ENCODE measurements at regions not wholly inside any gene's neighbourhood (a gene's known extent, or its start where the extent isn't known, plus 50 kb on each side); places are given as distances from the start of the nearest gene placed in this dataset.
A peak's percentile ranks its signal among the peaks of the same experiment; 100 is the strongest.

DNA sequence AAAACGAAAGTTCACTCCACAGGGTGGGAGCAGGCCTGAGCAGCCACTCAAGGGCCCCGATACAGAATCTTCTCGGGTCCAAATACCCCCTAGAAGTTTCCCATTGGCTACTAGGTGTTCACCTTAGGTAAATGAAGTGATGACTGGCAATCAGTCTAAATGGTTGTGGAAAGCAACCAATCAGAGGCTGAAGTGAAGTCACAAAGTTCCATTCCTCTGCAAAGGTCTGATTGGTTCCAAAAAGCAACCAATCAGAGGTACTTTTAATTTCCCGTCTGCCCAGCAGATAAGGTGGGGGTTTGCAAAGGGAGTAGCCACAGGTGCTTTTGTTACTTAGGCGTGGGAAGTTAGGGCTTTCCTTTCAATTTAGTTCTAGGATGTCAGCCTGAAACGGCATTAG is 58.2 kb upstream of the NKAP start:
- no peak overlapping the region for H3K4me3 ChIP-seq (ENCODE audit: low read length)
- peaks cover 50% of the 10 kb centered on the region for H3K9me3 Mint-ChIP-seq
- peaks cover 77% of the 10 kb centered on the region for H3K27me3 Mint-ChIP-seq (ENCODE audit: insufficient read depth)
- no peaks in the 10 kb centered on the region for H3K9me3 ChIP-seq (ENCODE audit: control insufficient read depth, low read length)
- H3K27ac Mint-ChIP-seq, result no peak overlapping the region
- TF ChIP-seq, protein P1, sequence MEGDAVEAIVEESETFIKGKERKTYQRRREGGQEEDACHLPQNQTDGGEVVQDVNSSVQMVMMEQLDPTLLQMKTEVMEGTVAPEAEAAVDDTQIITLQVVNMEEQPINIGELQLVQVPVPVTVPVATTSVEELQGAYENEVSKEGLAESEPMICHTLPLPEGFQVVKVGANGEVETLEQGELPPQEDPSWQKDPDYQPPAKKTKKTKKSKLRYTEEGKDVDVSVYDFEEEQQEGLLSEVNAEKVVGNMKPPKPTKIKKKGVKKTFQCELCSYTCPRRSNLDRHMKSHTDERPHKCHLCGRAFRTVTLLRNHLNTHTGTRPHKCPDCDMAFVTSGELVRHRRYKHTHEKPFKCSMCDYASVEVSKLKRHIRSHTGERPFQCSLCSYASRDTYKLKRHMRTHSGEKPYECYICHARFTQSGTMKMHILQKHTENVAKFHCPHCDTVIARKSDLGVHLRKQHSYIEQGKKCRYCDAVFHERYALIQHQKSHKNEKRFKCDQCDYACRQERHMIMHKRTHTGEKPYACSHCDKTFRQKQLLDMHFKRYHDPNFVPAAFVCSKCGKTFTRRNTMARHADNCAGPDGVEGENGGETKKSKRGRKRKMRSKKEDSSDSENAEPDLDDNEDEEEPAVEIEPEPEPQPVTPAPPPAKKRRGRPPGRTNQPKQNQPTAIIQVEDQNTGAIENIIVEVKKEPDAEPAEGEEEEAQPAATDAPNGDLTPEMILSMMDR (conservative IDR thresholded peaks at IDR 0.05), result no peak
- H3K9ac ChIP-seq (ENCODE audit: extremely low read depth, low read length, poor library complexity, severe bottlenecking), result no peak overlapping the region
- H3K4me1 Mint-ChIP-seq, result no peaks in the 10 kb centered on the region
- peaks cover 89% of the 10 kb centered on the region for H3K27me3 ChIP-seq (ENCODE audit: control insufficient read depth, insufficient read depth, low read length, poor library complexity, severe bottlenecking)
- WGBS, 2 experiments (ENCODE audit: insufficient coverage in 1 of 2, insufficient read length in 1 of 2), result 34% methylated on average over 6 of the region's 6 CpGs; no CpG with 5 or more reads in 1 of the 2 experiments
- no peak for DNase-seq
- H3K36me3 ChIP-seq (ENCODE audit: control insufficient read depth, insufficient read depth, low read length), result no peaks in the 10 kb centered on the region
- H3K27ac ChIP-seq (ENCODE audit: low read depth, low read length), result no peak overlapping the region
- H3K36me3 Mint-ChIP-seq (ENCODE audit: low read depth), result no peaks in the 10 kb centered on the region
- H3K4me1 ChIP-seq (ENCODE audit: control insufficient read depth, insufficient read depth, low read length), result no peaks in the 10 kb centered on the region
- no peak overlapping the region for H3K4me3 Mint-ChIP-seq

DNA sequence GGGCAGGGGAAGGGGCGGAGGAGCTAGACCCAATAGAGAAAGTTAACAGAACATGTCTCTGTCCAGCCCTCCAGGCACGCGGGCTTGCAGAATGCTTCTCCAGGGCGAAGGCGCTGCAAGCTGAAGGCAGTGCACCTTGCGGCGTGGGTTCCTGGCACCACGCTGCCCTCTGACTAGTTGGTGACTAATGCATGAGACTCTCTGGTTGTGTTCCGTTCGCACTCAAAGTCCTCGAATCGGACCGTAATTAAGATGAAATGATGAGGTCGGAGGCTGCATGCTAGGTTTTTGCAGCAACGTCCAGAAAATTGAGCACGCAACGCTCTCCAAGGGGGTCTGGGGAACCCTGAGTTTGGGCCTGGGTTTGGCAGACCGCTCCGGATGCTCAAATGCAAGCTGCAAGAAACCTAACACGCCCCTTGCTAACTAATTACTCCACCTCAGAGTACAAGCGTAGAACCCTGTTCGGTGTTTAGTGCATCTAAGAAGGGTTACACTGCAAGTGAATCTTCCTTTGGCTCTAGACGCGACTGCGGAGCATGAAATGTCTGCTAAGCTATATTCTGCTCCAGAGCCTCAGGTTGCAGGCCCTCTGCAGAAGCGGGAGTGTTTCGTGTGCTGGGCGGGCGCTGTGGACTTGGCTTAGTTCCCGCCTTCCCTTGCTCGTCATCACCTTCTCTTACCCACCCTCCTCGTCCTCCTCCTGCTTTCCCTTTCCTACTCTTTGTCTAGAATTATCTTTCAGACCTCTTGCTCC is 57.1 kb upstream of the NKAP start:
- no peak overlapping the region for H3K4me3 ChIP-seq (ENCODE audit: low read length)
- H3K9me3 Mint-ChIP-seq, result peaks cover 55% of the 10 kb centered on the region
- peaks cover 93% of the 10 kb centered on the region for H3K27me3 ChIP-seq (ENCODE audit: control insufficient read depth, insufficient read depth, low read length, poor library complexity, severe bottlenecking)
- H3K9me3 ChIP-seq (ENCODE audit: control insufficient read depth, low read length), result no peaks in the 10 kb centered on the region
- H3K27ac Mint-ChIP-seq, result no peak overlapping the region
- peak overlapping the region; percentile 47 for H3K4me3 Mint-ChIP-seq
- no peaks in the 10 kb centered on the region for H3K36me3 ChIP-seq (ENCODE audit: control insufficient read depth, insufficient read depth, low read length)
- no peaks in the 10 kb centered on the region for H3K4me1 ChIP-seq (ENCODE audit: control insufficient read depth, insufficient read depth, low read length)
- peak; percentile 53 for DNase-seq
- WGBS, 2 experiments (ENCODE audit: insufficient coverage in 1 of 2, insufficient read length in 1 of 2), result 3 to 4% methylated on average over 10 to 32 of the region's 32 CpGs
- TF ChIP-seq, protein P1 (conservative IDR thresholded peaks at IDR 0.05), result no peak
- H3K36me3 Mint-ChIP-seq (ENCODE audit: low read depth), result no peaks in the 10 kb centered on the region
- H3K4me1 Mint-ChIP-seq, result no peaks in the 10 kb centered on the region
- H3K27me3 Mint-ChIP-seq (ENCODE audit: insufficient read depth), result peaks cover 82% of the 10 kb centered on the region
- H3K9ac ChIP-seq (ENCODE audit: extremely low read depth, low read length, poor library complexity, severe bottlenecking), result no peak overlapping the region
- H3K27ac ChIP-seq (ENCODE audit: low read depth, low read length), result no peak overlapping the region

DNA sequence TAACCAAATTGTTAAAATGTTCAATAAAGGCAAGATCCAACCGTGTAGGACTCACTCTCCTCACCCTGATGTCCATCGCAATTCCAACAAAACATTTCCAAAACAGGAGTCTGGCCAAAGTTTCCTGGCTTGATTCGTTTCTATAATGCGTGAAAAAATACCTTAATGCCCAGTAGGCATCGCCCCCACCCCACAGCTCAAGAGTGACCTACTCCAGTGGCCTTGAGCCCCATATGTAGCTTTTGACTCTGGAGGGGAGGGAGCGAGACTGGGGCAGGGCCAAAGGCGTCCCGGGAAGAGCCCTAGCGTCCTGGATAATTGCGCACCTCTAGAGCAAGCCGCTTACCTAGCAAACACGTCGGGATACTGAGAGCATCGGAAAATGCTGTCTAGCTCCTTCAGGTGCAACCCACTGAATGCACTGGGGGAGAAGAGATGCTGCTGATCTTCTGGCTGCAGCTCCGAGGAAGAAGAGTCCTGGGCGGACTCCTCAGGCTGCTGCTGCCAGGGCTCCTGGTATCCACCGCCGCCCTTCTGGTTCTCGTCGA is 55.6 kb upstream of the NKAP start:
- Mint-ChIP-seq H3K36me3 (ENCODE audit: low read depth) (no peaks in the 10 kb centered on the region), H3K4me3 (no peak overlapping the region), H3K9me3 (peaks cover 59% of the 10 kb centered on the region), H3K27ac (no peak overlapping the region), H3K4me1 (no peaks in the 10 kb centered on the region), H3K27me3 (ENCODE audit: insufficient read depth) (peaks cover 92% of the 10 kb centered on the region)
- no peaks in the 10 kb centered on the region for H3K36me3 ChIP-seq (ENCODE audit: control insufficient read depth, insufficient read depth, low read length)
- peaks cover 100% of the 10 kb centered on the region for H3K27me3 ChIP-seq (ENCODE audit: control insufficient read depth, insufficient read depth, low read length, poor library complexity, severe bottlenecking)
- no peak overlapping the region for H3K27ac ChIP-seq (ENCODE audit: low read depth, low read length)
- no peak overlapping the region for H3K9ac ChIP-seq (ENCODE audit: extremely low read depth, low read length, poor library complexity, severe bottlenecking)
- peak; percentile 55 for DNase-seq
- TF ChIP-seq, protein P1 (conservative IDR thresholded peaks at IDR 0.05), result no peak
- no peaks in the 10 kb centered on the region for H3K9me3 ChIP-seq (ENCODE audit: control insufficient read depth, low read length)
- no peak overlapping the region for H3K4me3 ChIP-seq (ENCODE audit: low read length)
- H3K4me1 ChIP-seq (ENCODE audit: control insufficient read depth, insufficient read depth, low read length), result no peaks in the 10 kb centered on the region
- 0 to 2% methylated on average over 4 to 20 of the region's 20 CpGs for WGBS, 2 experiments (ENCODE audit: insufficient coverage in 1 of 2, insufficient read length in 1 of 2)

Data from endodermal cell (in vitro differentiated cells).